HG03159 (cell line): ENCODE measurements at regions not wholly inside any gene's neighbourhood (a gene's known extent, or its start where the extent isn't known, plus 50 kb on each side); places are given as distances from the start of the nearest gene placed in this dataset.
"Not testable (repeated sequence)": the region's sequence is repeated elsewhere in the genome, so short reads cannot be mapped to it uniquely, and the experiment has no call there.

ENCODE experiments used
- ATAC-seq: cut with Tn5 transposase; IDR thresholded peaks from one replicate; pipeline ENCODE4 v1.9.1; 2021; ENCODE audit warnings: mild to moderate bottlenecking, moderate library complexity; ENCODE audit not compliant: unreplicated experiment

GRCh38 chr13:90910018-90910639 lies 437.4 kb upstream of the MIR17HG start:
- ATAC-seq: no peak

- no peak for ATAC-seq
These were observed 435.2 kb upstream of the MIR17HG start for GRCh38 chr13:90912247-90912646.

GRCh38 chr13:90918536-90918935 lies 429.0 kb upstream of the MIR17HG start:
- ATAC-seq: no peak

GRCh38 chr13:90919153-90919552 lies 428.3 kb upstream of the MIR17HG start:
- no peak for ATAC-seq

GRCh38 chr13:90926459-90926858 lies 421.0 kb upstream of the MIR17HG start:
- no peak for ATAC-seq

GRCh38 chr13:90928109-90928508 lies 419.4 kb upstream of the MIR17HG start:
- no peak for ATAC-seq

- no peak for ATAC-seq
These were observed 414.2 kb upstream of the MIR17HG start for GRCh38 chr13:90933097-90933826.

DNA sequence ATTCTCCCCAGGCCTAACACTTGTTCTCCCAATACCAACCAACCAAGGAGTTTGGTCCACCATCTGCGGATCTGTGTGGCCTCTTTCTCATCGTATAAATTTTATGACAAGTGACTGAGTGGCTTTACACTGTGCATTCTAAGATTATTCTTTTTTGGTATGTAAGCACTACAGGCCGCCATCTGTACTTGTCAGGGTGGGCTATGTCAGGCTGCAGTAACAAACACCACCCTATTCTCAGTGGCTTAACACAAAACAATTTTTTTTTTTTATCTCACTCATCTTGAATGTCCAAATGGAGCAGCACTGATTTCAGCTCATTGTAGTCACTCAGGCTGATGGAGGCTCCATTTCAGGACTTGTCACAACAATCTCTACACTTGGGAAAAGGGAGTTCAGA lies 412.7 kb upstream of the MIR17HG start:
- ATAC-seq: no peak

DNA sequence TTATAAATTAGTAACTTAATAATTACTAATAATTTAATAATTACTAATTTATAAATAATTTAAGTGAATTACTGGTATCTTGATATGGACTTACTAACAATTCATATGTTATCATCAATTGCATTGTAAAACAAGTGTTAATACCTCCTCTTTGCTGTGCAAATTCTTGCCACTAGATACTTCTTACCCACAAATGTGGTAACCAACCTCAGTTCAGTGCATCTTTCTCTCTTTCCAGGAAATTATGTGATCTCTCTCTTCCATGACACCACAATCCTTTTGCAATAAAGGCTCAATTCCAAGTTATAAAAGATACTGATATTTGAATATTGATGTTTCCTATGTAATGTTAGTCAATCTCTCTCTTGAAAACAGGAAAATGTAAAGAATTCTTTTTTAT lies 408.6 kb upstream of the MIR17HG start:
- ATAC-seq: no peak

- ATAC-seq: no peak
These were observed 403.5 kb upstream of the MIR17HG start for GRCh38 chr13:90943946-90944345.

DNA sequence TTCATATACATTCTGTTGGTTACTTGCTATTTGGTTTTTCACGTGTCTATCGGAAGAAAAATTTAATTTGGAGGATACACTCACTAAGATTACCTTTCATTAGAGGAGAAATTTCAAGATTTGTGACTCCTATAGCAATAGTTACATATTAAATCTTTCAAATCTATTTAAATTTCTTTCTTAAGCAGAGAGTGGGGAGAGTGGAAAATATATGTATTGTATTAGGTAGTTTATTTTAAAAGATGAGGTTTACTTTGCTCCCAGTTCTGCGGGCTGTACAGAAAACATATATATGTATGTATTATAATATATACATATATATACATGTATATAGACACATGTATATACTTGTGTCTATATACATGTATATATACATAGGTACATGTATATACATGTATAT lies 402.3 kb upstream of the MIR17HG start:
- not testable (repeated sequence) for ATAC-seq

GRCh38 chr13:90946125-90946524 lies 401.4 kb upstream of the MIR17HG start:
- ATAC-seq: not testable (repeated sequence)

GRCh38 chr13:90947976-90948375 lies 399.5 kb upstream of the MIR17HG start:
- no peak for ATAC-seq

- ATAC-seq: no peak
These were observed 397.3 kb upstream of the MIR17HG start for GRCh38 chr13:90950160-90950559.

GRCh38 chr13:90951663-90952062 lies 395.8 kb upstream of the MIR17HG start:
- no peak for ATAC-seq

GRCh38 chr13:90952326-90952725 lies 395.2 kb upstream of the MIR17HG start:
- ATAC-seq: no peak

GRCh38 chr13:90954605-90955195 lies 392.8 kb upstream of the MIR17HG start:
- ATAC-seq: no peak

DNA sequence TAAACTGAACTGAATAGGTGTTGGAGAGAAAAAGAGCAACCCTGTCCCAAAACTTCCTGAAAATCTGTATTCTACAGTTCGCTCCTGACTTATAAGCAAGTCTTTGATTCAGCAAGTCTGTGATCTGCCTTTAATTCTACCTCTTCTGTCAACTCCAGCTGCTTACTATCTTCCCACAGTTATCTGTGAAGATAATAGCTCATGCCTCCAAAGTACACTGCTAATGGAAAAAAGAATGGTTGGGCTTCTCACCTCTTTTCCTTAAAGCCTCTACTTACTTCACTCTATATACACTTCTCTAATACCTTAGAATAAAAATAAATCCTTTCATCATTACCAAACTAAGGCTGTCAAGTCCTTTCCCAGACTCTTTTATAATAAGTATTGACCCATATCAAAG lies 391.5 kb upstream of the MIR17HG start:
- ATAC-seq: no peak

- no peak for ATAC-seq
These were observed 388.6 kb upstream of the MIR17HG start for GRCh38 chr13:90958866-90959265.

DNA sequence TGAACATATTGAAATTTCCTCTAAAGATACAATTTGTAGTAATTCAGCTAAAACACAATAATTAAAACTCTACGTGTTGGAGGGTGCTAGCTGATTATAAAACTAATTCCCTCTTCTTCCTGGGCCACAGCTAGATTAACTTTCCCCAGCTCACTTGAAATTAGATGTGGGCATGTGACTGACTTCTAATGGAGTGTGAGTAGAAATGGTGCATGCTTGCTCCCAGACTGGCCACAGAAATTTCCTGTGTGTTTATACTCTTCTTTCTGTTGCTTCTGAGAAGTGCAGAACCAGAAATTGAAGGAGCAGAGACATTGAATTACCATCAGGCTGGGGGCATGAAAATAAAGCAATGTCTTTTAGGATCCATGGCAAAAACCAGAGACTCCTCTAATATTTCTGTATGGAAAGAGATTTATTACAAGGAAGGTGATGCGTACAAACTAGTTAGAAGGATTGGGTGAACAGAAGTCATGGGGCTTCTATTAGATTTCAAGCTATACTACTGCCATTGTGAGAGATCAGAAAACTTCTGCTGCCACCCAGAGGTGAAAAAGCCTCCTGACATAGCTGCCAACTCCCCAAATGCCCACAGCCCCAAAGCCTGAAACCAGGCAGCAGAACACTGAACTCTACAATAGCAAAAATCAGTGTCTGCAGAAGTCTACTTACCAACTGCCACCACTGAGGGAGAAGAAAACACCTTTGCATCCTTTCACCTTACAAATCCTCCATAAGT lies 379.2 kb upstream of the MIR17HG start:
- ATAC-seq: no peak

DNA sequence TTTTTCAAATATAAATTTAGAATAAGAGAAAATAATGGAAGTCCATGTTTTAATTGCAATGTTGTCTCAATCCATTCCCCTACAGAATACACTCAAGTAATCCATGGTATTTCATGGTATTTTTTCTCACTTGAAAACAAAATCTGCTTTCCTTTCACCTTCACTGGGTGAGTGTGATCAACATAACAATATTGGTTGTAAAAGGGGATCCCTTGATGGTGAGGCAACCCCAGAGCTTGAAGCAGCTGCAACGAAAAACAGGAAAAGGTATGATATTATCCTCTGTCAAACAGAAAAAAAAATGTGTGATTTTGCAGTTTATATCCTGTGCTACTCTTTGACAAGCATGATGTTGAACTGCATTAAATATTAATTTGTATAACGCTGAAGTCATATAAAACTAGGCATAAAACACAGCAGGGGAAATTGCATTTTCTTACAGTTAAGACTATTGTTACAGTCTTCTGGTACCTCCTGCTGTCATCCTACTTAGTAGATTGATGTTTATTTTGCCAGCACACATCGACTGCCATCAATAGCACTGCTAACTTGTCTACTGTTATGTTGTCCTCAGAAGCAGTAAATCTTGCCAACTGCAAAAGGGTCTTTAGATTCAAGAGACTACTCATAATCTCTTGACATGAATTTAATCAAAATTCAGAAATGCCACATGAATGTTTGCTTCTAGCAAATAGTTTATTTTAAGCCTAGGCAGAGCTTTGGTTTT lies 373.1 kb upstream of the MIR17HG start:
- ATAC-seq: no peak
